ENCODE measurements at regions not wholly inside any gene's neighbourhood (a gene's known extent, or its start where the extent isn't known, plus 50 kb on each side); places are given as distances from the start of the nearest gene placed in this dataset.

GRCh38 chr1:10910681-10911489, 101.6 kb upstream of the TARDBP start (continued):
- TF ChIP-seq, protein P1, sequence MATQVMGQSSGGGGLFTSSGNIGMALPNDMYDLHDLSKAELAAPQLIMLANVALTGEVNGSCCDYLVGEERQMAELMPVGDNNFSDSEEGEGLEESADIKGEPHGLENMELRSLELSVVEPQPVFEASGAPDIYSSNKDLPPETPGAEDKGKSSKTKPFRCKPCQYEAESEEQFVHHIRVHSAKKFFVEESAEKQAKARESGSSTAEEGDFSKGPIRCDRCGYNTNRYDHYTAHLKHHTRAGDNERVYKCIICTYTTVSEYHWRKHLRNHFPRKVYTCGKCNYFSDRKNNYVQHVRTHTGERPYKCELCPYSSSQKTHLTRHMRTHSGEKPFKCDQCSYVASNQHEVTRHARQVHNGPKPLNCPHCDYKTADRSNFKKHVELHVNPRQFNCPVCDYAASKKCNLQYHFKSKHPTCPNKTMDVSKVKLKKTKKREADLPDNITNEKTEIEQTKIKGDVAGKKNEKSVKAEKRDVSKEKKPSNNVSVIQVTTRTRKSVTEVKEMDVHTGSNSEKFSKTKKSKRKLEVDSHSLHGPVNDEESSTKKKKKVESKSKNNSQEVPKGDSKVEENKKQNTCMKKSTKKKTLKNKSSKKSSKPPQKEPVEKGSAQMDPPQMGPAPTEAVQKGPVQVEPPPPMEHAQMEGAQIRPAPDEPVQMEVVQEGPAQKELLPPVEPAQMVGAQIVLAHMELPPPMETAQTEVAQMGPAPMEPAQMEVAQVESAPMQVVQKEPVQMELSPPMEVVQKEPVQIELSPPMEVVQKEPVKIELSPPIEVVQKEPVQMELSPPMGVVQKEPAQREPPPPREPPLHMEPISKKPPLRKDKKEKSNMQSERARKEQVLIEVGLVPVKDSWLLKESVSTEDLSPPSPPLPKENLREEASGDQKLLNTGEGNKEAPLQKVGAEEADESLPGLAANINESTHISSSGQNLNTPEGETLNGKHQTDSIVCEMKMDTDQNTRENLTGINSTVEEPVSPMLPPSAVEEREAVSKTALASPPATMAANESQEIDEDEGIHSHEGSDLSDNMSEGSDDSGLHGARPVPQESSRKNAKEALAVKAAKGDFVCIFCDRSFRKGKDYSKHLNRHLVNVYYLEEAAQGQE (IDR thresholded peaks at IDR 0.05) = no peak
- TF ChIP-seq RFX5 (IDR thresholded peaks at IDR 0.05) (no peak), EHMT2 (IDR thresholded peaks at IDR 0.05; ENCODE audit: low read depth) (no peak), CBX8 (IDR thresholded peaks at IDR 0.05) (no peak), BCL3 (IDR thresholded peaks at IDR 0.05) (no peak), NR3C1 (IDR thresholded peaks at IDR 0.05) (no peak), ZSCAN20 (CRISPR knock-in tag; IDR thresholded peaks at IDR 0.05) (no peak), RAD21 (conservative IDR thresholded peaks at IDR 0.05 in 1 of 2, IDR thresholded peaks at IDR 0.05 in 1 of 2) (no peak), BHLHE40 (IDR thresholded peaks at IDR 0.05; ENCODE audit: low read depth, low read length) (no peak)

GRCh38 chr1:10911490-10912166, 100.8 kb upstream of the TARDBP start:
- Histone ChIP-seq H3K4me1 (no peaks in the 10 kb centered on the region), H3K9me3 (no peaks in the 10 kb centered on the region), H3K4me3 (no peak overlapping the region), H3K4me2 (no peak overlapping the region), H3K27ac (no peak overlapping the region)
- TF ChIP-seq NPAS2 (CRISPR knock-in tag; IDR thresholded peaks at IDR 0.05; ENCODE audit: borderline replicate concordance) = no peak
- no peak for TF ChIP-seq MAX (IDR thresholded peaks at IDR 0.05)
- no peak for TF ChIP-seq KDM5A (IDR thresholded peaks at IDR 0.05)
- TF ChIP-seq POLR2AphosphoS2 (conservative IDR thresholded peaks at IDR 0.05; ENCODE audit: low read length) = no peak
- TF ChIP-seq CHD2 (IDR thresholded peaks at IDR 0.05; ENCODE audit: low read length, partially characterized antibody) = no peak
- TF ChIP-seq, protein P2, sequence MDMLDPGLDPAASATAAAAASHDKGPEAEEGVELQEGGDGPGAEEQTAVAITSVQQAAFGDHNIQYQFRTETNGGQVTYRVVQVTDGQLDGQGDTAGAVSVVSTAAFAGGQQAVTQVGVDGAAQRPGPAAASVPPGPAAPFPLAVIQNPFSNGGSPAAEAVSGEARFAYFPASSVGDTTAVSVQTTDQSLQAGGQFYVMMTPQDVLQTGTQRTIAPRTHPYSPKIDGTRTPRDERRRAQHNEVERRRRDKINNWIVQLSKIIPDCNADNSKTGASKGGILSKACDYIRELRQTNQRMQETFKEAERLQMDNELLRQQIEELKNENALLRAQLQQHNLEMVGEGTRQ (IDR thresholded peaks at IDR 0.05) = no peak
- ATAC-seq = no peak
- FAIRE-seq = no peak
- ChIA-PET POLR2A (no interaction called here), CTCF (interaction anchor here (0.6 to 1.5 kb wide), 4 partner anchors 25 to 45 kb away, joined by 3 to 5 read pairs (median 4); no protein-coding TSS in a partner anchor)
- WGBS (ENCODE audit: missing lambda C conversion rate) = 66% methylated on average over 8 of the region's 11 CpGs
- no peak for DNase-seq (ENCODE audit: low read depth in 1 of 2, low spot score in 1 of 2)

- no peak overlapping the region for H3K4me2 ChIP-seq
- no peaks in the 10 kb centered on the region for H3K4me1 ChIP-seq
- WGBS (ENCODE audit: missing lambda C conversion rate) = 84% methylated on average over 14 of the region's 17 CpGs
- ATAC-seq (no peak), DNase-seq (ENCODE audit: low read depth in 1 of 2, low spot score in 1 of 2) (no peak), FAIRE-seq (no peak)
- POLR2A ChIA-PET = no interaction called here
- no peak overlapping the region for H3K4me3 ChIP-seq
- no peak for TF ChIP-seq MAZ (IDR thresholded peaks at IDR 0.05; ENCODE audit: borderline replicate concordance, low read depth, low read length)
- no peak for TF ChIP-seq HOXB5 (CRISPR knock-in tag; IDR thresholded peaks at IDR 0.05)
- no peak for TF ChIP-seq NFE2L2 (conservative IDR thresholded peaks at IDR 0.05; ENCODE audit: low read length)
- no peak for TF ChIP-seq POLR2AphosphoS2 (conservative IDR thresholded peaks at IDR 0.05; ENCODE audit: low read length)
- TF ChIP-seq, protein P3, sequence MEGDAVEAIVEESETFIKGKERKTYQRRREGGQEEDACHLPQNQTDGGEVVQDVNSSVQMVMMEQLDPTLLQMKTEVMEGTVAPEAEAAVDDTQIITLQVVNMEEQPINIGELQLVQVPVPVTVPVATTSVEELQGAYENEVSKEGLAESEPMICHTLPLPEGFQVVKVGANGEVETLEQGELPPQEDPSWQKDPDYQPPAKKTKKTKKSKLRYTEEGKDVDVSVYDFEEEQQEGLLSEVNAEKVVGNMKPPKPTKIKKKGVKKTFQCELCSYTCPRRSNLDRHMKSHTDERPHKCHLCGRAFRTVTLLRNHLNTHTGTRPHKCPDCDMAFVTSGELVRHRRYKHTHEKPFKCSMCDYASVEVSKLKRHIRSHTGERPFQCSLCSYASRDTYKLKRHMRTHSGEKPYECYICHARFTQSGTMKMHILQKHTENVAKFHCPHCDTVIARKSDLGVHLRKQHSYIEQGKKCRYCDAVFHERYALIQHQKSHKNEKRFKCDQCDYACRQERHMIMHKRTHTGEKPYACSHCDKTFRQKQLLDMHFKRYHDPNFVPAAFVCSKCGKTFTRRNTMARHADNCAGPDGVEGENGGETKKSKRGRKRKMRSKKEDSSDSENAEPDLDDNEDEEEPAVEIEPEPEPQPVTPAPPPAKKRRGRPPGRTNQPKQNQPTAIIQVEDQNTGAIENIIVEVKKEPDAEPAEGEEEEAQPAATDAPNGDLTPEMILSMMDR (IDR thresholded peaks at IDR 0.05) = no peak
- no peak for TF ChIP-seq PHF8 (IDR thresholded peaks at IDR 0.05; ENCODE audit: borderline replicate concordance, low read depth)
- no peak for TF ChIP-seq FOSB (CRISPR knock-in tag; IDR thresholded peaks at IDR 0.05)
- TF ChIP-seq MAFK (IDR thresholded peaks at IDR 0.05; ENCODE audit: partially characterized antibody) = no peak
- TF ChIP-seq JUNB (IDR thresholded peaks at IDR 0.05) = no peak
- no peak for TF ChIP-seq CEBPB (IDR thresholded peaks at IDR 0.05)
- TF ChIP-seq RFX5 (IDR thresholded peaks at IDR 0.05) = no peak
- TF ChIP-seq TFCP2L1 (CRISPR knock-in tag; IDR thresholded peaks at IDR 0.05) = no peak
- no peak for TF ChIP-seq RARB (CRISPR knock-in tag; IDR thresholded peaks at IDR 0.05)
- CTCF ChIA-PET = interaction anchor here (0.7 to 1.0 kb wide), 2 partner anchors 45 to 399 kb away, joined by 3 read pairs; no protein-coding TSS in a partner anchor
- H3K27ac ChIP-seq = no peak overlapping the region
- H3K9me3 ChIP-seq = no peaks in the 10 kb centered on the region
These were observed 100.0 kb upstream of the TARDBP start for GRCh38 chr1:10912441-10912840.
